HPDE6-E6E7 (cell line): ENCODE measurements at regions not wholly inside any gene's neighbourhood (a gene's known extent, or its start where the extent isn't known, plus 50 kb on each side); places are given as distances from the start of the nearest gene placed in this dataset.
"Not testable (repeated sequence)": the region's sequence is repeated elsewhere in the genome, so short reads cannot be mapped to it uniquely, and the experiment has no call there.

ENCODE experiments used
- DNase-seq: peaks from one replicate; pipeline ENCODE4 v3.0.0; 2011; ENCODE audit warnings: missing footprints; ENCODE audit errors: extremely low spot score

DNA sequence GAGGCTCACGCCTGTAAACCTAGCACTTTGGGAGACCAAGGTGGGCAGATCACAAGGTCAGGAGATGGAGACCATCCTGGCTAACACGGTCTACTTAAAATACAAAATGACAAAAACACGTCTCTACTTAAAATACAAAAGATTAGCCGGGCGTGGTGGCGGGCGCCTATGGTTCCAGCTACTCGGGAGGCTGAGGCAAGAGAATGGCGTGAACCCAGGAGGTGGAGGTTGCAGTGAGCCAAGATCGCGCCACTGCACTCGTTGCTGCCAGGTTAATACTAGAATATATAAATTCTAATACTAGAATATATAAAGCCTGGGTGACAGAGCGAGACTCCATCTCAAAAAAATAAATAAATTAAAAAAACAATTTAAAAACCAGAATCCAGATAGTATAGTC, 588.7 kb upstream of the CDH7 start:
- not testable (repeated sequence) for DNase-seq

DNA sequence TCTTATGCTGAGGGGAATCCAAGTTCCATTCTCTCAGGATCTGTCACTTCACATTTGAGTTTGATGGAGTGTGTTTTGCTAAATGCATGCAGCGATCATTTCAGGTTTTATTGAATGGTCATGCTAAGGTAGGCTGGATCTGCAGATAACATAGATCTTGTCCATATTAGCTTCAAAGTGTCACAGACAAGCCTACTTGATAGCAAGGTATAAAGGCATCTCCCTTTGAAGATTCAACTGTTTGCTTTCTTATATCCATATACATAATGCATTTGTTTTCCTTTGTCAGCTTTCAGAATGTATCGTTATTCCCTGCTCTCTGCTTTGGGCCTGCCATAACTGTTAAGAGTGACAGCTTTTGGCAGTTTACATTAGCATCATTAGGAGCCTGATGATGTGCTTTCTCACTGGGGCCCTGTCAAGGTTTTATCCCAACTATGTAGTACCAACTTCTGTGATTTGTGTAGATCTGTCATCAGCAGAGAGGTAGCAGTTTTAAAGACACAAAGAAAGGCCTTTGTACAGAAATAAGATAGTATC, 604.3 kb upstream of the CDH7 start:
- no peak for DNase-seq

DNA sequence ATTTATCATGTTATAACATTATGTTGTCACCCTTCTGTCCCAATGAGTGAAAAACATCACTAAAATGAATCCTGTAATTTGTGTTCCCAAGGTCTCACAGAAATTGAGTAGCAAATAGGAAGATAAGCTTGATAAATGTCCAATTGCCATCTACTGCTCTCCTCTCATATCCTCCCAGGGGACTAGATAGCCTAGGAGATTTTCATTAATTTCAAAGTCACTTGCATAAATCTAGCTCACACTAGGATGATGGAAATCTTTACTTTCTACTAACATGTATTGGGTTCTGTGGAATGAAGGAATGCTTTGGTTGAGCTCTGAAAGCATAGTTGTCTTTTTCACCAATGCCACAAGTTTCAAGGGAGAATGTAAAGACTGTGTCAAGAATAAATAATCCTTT, 605.5 kb upstream of the CDH7 start:
- no peak for DNase-seq

DNA sequence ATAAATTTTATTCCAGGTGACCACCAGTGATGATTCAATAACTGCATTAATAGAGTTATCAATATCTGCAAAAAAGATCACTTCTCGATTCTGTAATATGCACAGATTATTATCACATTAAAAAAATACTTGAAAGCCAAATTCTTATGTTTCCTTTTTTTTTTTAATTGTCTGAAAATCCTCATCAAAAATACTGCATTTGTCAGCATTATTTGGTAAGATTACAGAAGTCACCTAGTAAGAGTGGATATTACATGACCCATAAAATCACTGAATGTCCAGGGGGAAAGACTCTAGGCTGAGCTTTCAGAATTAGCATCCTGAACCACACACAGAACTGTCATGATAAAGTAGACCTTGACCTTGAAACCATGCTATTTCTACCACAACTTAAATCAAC, 617.2 kb upstream of the CDH7 start:
- no peak for DNase-seq

DNA sequence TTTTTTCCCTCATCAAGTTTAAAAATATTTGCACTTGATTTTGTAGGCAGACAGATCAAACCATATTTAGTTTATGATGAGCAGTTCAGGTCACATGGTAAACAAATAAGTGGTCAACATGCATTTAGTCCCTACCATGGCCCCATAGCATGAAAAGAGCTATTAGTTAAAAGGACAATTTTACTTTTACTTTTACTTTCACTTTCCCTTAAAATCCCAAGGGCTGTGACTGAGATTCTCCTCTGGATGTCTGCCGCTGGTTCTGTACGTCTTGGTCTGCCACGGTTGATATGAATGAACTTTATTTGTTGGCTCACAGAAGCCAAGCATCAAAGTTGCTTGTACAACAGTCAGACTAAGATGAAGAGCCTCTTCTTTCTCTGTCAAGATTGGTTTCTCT, 626.2 kb upstream of the CDH7 start:
- no peak for DNase-seq

DNA sequence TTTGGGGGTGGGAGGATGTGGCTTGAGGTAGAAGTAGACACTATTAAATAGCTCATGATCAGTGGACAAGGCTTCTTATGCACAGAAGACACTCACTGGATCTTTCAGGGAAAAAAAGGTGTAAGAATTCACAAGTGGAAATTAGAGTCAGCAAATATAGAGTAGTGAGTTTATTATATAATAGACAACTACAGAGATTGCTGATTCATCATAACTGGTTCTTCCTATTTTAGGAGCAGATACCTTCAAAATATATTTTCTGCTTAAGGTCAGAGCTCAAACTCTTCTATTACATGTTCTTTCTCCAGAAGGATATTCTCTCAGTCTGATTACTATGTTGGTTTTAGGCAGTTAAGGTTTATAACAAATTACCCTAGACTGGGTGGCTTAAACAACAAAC, 646.9 kb upstream of the CDH7 start:
- no peak for DNase-seq

DNA sequence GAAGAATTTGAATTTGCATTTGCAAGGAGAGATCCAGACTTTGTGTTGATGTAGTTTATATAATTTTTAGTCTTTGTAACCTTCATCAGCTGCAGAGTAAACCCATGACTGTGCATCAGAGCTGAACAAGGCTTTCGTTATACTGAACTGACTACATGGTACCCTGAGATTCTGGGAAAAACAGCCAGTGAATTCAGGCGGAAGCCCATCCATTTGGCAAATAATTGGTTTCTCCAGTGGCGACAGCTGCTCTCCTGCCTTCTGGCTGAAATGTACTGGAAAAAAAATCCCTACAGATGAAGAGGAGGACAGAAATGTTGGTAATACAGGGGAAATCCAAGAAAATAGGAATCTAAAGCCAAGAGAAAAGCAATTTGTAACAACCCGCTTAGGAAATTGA, 657.5 kb upstream of the CDH7 start:
- no peak for DNase-seq

DNA sequence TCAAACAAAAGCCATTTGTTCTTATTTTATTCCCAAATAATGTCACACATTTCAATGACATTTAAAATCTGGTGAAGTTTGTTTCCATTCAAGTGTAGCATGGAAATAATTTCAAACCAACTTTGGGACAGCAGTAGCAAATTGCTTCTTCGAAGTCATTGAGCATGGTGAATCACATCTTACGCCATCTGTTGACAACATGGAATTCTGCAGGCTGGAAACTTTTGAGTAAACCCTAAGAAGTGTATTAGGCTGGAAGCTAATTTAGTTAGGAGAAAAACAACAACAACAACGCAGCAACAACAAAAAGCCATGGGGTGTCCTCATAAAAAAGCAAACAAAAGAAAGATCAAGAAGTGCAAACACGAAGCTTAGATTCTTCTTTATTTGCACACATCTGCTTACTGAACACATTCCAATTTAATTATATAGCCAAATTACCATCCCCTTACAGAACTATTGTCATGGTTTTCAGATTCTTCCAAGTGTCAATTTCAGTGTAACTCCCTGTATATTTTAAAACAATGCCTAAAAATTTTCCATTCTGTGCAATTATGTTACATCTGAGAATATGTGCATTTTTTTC, 659.0 kb upstream of the CDH7 start:
- DNase-seq = peak; percentile 9

DNA sequence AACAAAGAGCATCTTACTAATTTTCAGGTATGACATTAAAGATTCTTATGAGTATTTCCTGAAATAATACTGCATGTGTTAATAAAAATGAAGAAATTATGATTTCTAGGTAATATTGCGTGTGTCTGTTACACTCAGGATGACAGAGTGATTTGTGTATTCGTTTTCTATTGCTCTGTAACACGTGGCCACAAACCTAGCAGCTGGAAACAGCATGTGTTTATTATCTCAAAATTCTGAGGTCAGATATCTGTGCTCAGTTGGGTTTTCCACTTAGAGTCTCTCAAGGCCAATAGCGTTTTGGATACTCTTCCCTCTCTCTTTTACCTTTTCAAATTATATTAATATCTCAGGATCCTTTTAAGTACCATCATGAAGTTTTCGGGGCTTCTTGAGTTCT, 667.9 kb upstream of the CDH7 start:
- no peak for DNase-seq

DNA sequence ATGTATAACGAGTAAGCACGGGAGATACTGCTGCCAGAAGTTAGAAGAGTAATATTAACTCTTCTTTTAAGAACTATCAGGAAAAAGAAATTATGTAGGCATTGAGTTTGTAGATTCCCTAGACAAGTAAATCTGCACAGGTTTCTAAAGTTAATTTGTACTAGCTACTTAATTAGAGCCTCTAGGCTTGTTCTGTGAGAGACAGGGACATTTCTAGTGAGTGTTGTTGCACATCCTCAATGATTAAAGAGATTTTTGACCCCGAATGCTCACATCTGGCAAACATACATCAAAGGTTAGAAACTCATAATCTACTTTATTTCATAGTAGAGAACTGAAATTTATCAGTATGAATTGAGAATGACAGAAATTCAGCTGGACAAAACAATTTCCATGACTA, 669.0 kb upstream of the CDH7 start:
- DNase-seq = no peak

DNA sequence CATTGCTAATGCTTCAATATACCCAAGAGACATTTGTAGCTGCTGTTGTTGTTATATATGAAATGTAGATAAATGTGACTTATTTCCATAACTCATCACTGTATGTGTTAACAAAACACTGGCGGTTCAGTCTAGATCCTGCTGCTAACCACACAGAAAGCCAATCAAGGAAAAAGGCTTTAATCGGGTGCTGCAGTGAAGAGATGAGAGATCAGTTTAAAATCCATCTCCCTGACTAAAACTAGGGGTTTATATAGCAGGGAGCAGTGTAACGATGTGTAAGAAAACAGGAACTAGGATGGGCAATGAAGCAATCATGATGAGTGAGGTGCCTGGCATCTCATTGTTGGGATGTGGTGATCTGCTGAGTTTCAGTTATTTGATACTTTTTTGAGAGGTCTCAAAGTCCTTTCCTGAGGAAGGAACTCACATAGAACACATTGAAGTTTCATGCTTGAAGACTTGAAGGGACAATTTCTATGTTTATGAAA, 677.7 kb upstream of the CDH7 start:
- DNase-seq = no peak

DNA sequence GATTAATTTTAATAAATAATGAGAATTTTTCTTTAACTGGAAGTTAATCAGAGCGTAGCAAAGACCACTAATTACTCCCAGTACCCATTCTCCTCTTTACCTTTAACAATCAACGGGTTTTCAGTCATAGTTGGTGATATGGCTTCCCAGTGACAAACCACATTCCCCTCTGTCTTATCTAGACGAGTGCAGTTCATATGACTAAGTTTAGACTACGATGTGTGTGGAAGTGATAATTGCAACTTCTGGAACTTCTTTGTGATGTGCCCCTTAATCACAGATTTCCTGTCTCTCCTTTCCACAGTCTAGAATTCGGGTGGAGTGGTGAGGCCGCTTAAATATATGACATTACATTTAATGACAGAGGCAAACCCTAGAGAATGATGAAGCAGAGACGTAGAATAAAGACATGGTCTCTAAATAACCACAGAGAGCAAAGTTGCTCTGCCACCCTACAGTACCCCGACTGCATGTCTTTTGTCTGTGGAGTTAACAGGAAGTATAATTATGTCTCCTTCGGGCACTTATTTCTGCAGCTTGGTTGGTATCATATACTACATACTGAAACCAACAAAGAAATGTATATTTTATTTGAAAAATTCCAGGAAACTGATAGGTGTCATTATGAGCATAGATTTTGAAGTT, 693.3 kb upstream of the CDH7 start:
- DNase-seq = no peak

DNA sequence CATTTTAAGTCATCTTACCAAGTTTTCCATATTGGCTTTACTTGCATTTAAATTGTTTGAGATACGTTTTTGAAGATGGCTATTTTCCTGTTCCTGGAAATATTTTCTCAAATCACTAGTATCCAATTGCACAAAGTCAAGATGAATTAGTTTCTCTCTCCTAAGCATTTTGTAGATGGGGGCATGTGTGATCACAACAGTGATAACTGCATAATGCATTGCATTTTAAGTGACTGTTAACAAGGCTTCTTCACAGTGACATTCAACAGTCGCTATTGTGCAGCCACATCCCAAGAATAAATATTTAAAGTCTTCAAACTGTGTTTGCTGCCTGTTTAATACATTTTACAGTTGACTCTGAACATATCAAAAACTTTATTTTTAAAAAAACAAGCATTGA, 694.2 kb upstream of the CDH7 start:
- DNase-seq = no peak

DNA sequence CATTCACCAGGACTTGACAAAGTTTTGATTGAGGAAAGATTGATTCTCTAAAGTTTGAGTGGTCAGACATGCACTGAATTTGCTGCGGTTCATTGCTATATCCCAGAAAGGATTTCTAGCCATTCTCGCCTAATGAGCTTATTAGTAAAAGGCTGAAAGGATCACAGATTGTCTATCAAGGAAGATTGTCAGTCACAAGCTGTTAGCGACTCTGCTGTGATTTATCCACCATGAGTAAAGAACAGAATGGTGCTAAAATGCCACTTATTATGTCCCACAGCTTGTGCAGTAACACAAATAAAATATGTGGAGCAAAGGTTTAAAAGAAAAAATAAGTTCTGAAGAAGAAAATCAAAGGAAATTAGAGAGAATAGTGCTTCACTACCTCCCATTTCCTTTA, 701.2 kb upstream of the CDH7 start:
- DNase-seq = no peak

DNA sequence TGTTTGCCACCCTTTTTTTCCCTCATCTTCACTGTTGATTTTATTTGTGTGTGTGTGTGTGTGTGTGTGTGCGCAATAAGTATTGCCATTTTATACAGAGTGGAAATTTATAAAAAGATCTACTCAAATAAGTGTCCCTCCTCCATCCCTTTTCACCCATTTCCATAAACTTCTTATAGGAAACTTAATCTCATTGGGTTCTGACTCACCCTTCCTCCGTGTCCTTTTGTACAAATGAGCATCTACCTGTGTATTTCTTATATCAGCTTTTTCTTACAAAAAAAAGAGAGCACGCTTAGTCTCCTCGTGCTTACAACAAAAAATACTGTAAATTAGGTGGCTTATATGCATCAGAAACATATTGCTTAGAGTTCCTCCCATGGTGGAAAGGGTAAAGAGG, 711.2 kb upstream of the CDH7 start:
- DNase-seq = no peak

DNA sequence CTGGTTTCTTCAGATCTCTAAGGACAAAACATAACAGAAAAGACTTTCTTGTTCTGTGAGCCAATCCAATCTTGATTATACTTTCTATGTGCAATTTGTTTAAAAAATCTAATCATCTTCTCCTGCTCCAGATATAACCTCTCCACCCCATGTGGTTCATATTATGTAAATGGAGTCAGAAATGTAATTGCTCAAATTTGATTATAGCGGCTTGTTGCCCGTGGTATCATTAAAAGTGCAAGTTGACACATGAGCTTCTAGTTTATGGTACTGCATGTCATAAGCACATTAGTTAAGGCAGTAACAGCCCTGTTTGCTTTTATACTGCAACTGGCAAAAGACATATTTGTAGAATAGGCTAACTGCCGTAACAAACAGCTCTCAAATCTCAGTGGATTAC, 715.1 kb upstream of the CDH7 start:
- no peak for DNase-seq

DNA sequence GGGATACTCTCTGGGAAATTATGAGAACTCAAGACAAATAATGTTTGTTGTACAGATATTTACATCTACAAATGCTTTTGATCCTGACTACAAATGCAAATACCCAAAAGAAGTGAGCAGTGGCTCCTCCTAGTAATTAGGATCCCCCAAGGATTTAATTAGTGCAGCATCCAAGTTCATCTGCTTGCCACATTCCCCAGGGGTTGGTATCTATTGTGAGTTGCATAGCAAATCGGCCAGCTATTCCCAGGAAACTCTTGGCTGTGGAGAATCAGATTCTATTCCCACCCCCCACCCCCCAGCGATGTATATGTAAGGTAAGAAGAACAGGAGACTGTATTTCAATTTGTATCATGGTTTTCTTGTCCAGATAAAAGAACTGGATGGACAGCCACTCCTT, 725.1 kb upstream of the CDH7 start:
- no peak for DNase-seq

DNA sequence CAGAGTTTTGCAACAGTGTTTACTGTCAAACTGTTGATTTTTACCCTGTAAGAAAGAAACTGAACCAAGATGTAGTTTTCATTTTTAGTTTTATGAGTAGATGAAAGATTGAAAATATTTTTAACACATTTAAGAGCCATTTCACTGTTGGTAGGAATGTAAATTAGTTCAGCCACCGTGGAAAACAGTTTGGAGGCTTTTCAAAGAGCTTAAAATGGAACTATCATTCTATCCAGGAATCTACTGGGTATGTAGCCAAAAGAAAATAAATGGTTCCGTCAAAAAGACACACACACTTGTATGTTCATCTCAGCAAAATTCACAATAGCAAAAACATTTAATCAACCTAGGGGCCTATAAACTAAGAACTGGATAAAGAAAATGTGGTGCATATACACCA, 729.8 kb upstream of the CDH7 start:
- DNase-seq = no peak

DNA sequence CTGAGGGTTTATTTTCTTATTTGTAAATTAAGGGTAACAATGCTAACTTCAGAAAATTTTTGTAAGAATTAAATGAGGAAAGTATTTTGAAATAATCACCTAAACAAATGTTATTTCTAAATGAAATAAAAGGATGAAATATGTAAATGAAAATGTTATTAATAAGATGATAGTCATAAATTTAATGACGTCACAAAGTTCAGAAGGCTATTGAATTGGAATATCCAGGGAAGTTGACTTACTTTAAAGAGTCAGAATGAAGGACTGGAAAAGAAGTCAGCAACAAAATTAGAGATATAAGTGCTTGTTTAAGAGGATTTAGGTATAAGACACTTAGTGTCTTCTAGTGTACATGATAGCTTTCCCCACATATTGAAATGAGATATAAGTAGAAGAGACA, 732.6 kb upstream of the CDH7 start:
- no peak for DNase-seq

DNA sequence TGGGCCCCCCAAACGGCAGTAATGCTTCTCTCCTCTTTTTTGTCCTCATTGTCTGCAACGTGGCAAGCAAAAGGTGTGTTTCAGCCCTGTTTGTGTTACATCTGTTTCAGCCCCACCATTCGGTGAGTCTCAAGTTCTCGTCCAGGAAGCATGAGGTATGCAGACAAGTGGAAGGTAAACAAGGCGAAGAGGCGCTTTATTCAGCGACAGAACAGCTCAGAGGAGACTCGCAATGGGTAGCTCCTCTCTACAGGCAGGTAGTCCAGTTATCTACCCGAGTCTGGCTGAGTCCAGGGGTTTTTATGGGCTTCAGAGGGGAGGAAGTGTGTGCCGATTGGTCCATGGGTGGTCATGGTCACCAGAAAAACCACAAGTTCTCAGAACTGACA, 733.4 kb upstream of the CDH7 start:
- DNase-seq = no peak

DNA sequence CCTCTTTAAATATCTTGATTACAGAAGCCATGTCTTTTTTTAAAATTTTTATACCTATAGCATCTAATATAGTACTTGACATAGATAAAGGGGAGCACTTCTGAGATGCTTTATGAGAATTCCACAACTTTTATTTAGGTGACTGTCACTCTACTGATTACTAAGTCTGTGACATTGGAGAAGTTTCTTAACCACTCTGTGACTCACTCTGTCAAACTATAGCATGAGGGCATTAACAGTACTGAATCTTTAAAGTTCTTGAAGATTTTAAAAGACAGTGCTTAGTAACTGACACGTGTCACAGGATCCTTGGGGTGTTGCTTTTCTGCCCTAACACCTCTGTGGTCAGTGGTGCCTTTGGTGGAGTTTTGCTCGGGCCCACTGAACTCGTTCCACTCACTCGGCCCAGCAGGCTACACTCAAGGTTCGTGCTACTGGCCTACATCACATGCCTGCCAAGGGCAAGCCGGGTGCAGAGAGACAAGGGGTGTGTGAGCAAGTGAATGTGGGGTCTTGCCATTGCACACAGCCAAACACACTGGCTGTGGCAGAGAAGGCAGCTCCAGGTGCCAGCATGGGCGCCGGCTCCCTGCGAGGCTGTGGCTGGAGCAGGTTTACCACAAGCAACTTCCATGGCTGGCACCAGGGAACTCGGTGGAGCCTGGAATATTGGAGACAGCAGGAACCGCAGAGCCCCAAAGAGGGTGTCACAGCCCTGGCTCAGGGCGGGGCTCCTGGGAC, 734.0 kb upstream of the CDH7 start:
- no peak for DNase-seq

DNA sequence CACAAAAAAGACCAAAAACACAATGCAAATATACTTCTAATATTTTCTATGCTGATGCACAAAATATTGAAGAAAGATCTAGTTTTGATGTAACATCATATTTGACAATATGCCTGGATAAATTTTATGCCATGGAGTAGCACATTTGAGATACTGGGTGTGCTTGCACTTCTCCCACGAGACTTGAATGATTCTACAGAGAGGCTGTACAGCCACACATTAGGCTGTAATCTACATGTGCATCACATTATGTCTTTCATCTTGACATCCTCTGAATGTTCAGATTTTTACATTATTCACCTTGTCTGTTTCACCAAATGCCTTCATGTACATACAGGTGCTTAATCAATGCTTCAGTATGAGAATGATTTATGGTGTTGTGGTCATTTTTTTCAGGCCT, 756.4 kb upstream of the CDH7 start:
- DNase-seq = no peak

DNA sequence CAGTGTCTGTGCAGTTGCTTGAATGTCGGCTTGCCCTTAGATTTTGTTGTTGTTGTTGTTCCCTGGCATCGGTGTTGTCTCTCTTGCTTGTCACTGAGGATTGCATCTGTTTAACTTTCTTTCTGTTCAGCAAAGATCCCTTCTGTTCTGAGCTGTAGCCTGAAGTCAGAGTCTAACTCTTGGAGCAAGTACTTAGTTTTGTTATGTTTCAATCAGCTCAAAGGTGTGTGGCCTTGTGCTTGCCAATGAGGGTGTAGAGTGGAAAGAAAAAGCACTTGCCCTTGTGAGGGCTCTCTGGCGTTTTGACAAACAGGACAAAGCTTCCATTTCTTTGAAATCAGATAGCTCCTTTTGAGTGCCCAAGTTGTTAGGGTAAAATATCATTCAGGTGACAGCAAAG, 757.1 kb upstream of the CDH7 start:
- DNase-seq = no peak
